GM23338 (cell line): ENCODE measurements at regions not wholly inside any gene's neighbourhood (a gene's known extent, or its start where the extent isn't known, plus 50 kb on each side); places are given as distances from the start of the nearest gene placed in this dataset.

Experiments used
- ATAC-seq: fragments of 200-7000 bp; cut with Tn5 transposase; 3 replicates; pipeline ENCODE4 v1.9.1; 2020
- DNase-seq: peaks from one replicate; pipeline ENCODE4 v3.0.0-alpha.2; 2015; ENCODE audit warnings: low spot score
- H2AFZ ChIP-seq: fragments of 200-600 bp; sonication (generic); 2 replicates; pipeline ENCODE4 v1.8.0; 2016; ENCODE audit warnings: antibody characterized with exemption, mild to moderate bottlenecking, moderate library complexity
- H3F3A ChIP-seq: fragments of 200-600 bp; sonication (generic); replicated peaks from 2 replicates; pipeline ENCODE4 v1.8.0; 2017; ENCODE audit warnings: antibody characterized with exemption, mixed run types, low read depth
- H3K27ac ChIP-seq: fragments of 200-600 bp; sonication (generic); 2 replicates; pipeline ENCODE4 v1.6.1; 2016; ENCODE audit warnings: low read depth
- H3K27me3 ChIP-seq: fragments of 200-600 bp; sonication (generic); 2 replicates; pipeline ENCODE4 v1.8.0; 2016; ENCODE audit warnings: mild to moderate bottlenecking, mixed run types, moderate library complexity; ENCODE audit not compliant: insufficient read depth
- H3K36me3 ChIP-seq: fragments of 200-600 bp; sonication (generic); 2 replicates; pipeline ENCODE4 v1.8.0; 2016; ENCODE audit warnings: mild to moderate bottlenecking; ENCODE audit not compliant: insufficient read depth
- H3K4me1 ChIP-seq: fragments of 200-600 bp; sonication (generic); 2 replicates; pipeline ENCODE4 v1.8.0; 2016; ENCODE audit warnings: mild to moderate bottlenecking, moderate library complexity; ENCODE audit not compliant: insufficient read depth
- H3K4me2 ChIP-seq: fragments of 200-600 bp; sonication (generic); 2 replicates; pipeline ENCODE4 v1.7.1; 2017; ENCODE audit warnings: mixed run types
- H3K4me3 ChIP-seq: fragments of 200-600 bp; sonication (generic); 2 replicates; pipeline ENCODE4 v1.6.1; 2016; ENCODE audit warnings: mixed run types
- H3K79me2 ChIP-seq: fragments of 200-600 bp; sonication (generic); replicated peaks from 2 replicates; pipeline ENCODE4 v1.8.0; 2017; ENCODE audit warnings: mild to moderate bottlenecking; ENCODE audit not compliant: insufficient read depth
- H3K9me2 ChIP-seq: fragments of 200-600 bp; sonication (generic); 2 replicates; pipeline ENCODE4 v1.8.0; 2017; ENCODE audit not compliant: insufficient read depth
- H4K20me1 ChIP-seq: fragments of 200-600 bp; sonication (generic); replicated peaks from 2 replicates; pipeline ENCODE4 v1.8.0; 2017; ENCODE audit warnings: mild to moderate bottlenecking; ENCODE audit not compliant: insufficient read depth
- H3K27ac Mint-ChIP-seq: 2 replicates; pipeline ENCODE4 v1.8.0; 2020; ENCODE audit warnings: inconsistent platforms, mild to moderate bottlenecking, moderate library complexity, mixed read lengths
- H3K27me3 Mint-ChIP-seq: 3 replicates; pipeline ENCODE4 v1.8.0; 2022; ENCODE audit warnings: low read depth, mild to moderate bottlenecking, moderate library complexity, mixed read lengths, inconsistent platforms; ENCODE audit not compliant: insufficient read depth, poor library complexity
- H3K36me3 Mint-ChIP-seq: 3 replicates; pipeline ENCODE4 v1.8.0; 2021; ENCODE audit warnings: low read depth, mild to moderate bottlenecking, inconsistent platforms, moderate library complexity, mixed read lengths
- H3K4me1 Mint-ChIP-seq: 3 replicates; pipeline ENCODE4 v1.8.0; 2020; ENCODE audit warnings: mild to moderate bottlenecking, inconsistent platforms, mixed read lengths
- H3K4me3 Mint-ChIP-seq: 3 replicates; pipeline ENCODE4 v1.8.0; 2021; ENCODE audit warnings: moderate library complexity, mild to moderate bottlenecking, inconsistent platforms, mixed read lengths
- H3K9me3 Mint-ChIP-seq: 3 replicates; pipeline ENCODE4 v1.8.0; 2020; ENCODE audit warnings: moderate library complexity, mild to moderate bottlenecking, inconsistent platforms, mixed read lengths
- CREB1 ChIP-seq: fragments of 250-450 bp; sonication (Bioruptor Pico); IDR thresholded peaks from 2 replicates; pipeline ENCODE4 v1.5.0; 2020; ENCODE audit warnings: low read depth, mild to moderate bottlenecking, moderate library complexity
- CTCF ChIP-seq, 2 experiments: fragments of 200-600 bp in 1 of 2; sonication (generic) in 1 of 2; conservative IDR thresholded peaks; 2 replicates each; pipeline versions ENCODE4 v1.5.1 to v1.6.1; 2016 to 2017; ENCODE audit warnings: antibody characterized with exemption in 2 of 2, low read depth in 2 of 2, mild to moderate bottlenecking in 2 of 2, moderate library complexity in 1 of 2
- ETS1 ChIP-seq: IDR thresholded peaks from 2 replicates; pipeline ENCODE4 v1.6.1; 2016; ENCODE audit warnings: antibody characterized with exemption
- EZH2 ChIP-seq: fragments of 200-600 bp; sonication (generic); IDR thresholded peaks from one replicate; pipeline ENCODE4 v1.8.0; 2017; ENCODE audit warnings: antibody characterized with exemption, mild to moderate bottlenecking, low read depth; ENCODE audit not compliant: unreplicated experiment
- EZH2phosphoT487 ChIP-seq: fragments of 200-600 bp; sonication (generic); IDR thresholded peaks from one replicate; pipeline ENCODE4 v1.8.1; 2018; ENCODE audit warnings: antibody characterized with exemption; ENCODE audit not compliant: unreplicated experiment
- JUNB ChIP-seq: IDR thresholded peaks from one replicate; pipeline ENCODE4 v1.6.1; 2016; ENCODE audit warnings: antibody characterized with exemption; ENCODE audit not compliant: unreplicated experiment
- NANOG ChIP-seq: IDR thresholded peaks from 2 replicates; pipeline ENCODE4 v1.6.1; 2016; ENCODE audit warnings: antibody characterized with exemption, borderline replicate concordance
- POLR2AphosphoS5 ChIP-seq: IDR thresholded peaks from 2 replicates; pipeline ENCODE4 v1.6.1; 2016; ENCODE audit warnings: antibody characterized with exemption, low read depth
- REST ChIP-seq: IDR thresholded peaks from one replicate; pipeline ENCODE4 v1.6.1; 2018; ENCODE audit warnings: antibody characterized with exemption; ENCODE audit not compliant: unreplicated experiment
- STAT1 ChIP-seq: IDR thresholded peaks from one replicate; pipeline ENCODE4 v1.6.1; 2016; ENCODE audit warnings: antibody characterized with exemption; ENCODE audit not compliant: unreplicated experiment
- ZNF114 ChIP-seq: fragments of 250-450 bp; sonication (Bioruptor Pico); IDR thresholded peaks from 2 replicates; pipeline ENCODE4 v1.5.0; 2020; ENCODE audit warnings: mild to moderate bottlenecking, moderate library complexity
- ZNF331 ChIP-seq: fragments of 250-450 bp; sonication (Bioruptor Pico); IDR thresholded peaks from 2 replicates; pipeline ENCODE4 v1.5.0; 2020; ENCODE audit warnings: low read depth, mild to moderate bottlenecking, moderate library complexity

- no peak overlapping the region for H3K4me3 Mint-ChIP-seq
- ATAC-seq: no peak
- H3K9me2 ChIP-seq: peaks cover 2% of the 10 kb centered on the region; the same call in 1 of the 2 replicates
Measured at GRCh38 chr11:129546266-129546665, 170.6 kb downstream of the BARX2 start.

GRCh38 chr11:129557421-129557820 is 181.8 kb downstream of the BARX2 start:
- ATAC-seq: no peak
- H3K4me1 ChIP-seq: no peaks in the 10 kb centered on the region
- TF ChIP-seq ZNF331 (CRISPR knock-in tag): no peak
- TF ChIP-seq CTCF (conservative IDR thresholded peaks at IDR 0.05; ENCODE audit: low read depth in 2 of 2): no peak
- no peak for TF ChIP-seq JUNB
- no peak for TF ChIP-seq CREB1 (CRISPR knock-in tag)
- TF ChIP-seq ZNF114 (CRISPR knock-in tag): no peak
- TF ChIP-seq ETS1: no peak
- no peak for TF ChIP-seq REST
- TF ChIP-seq EZH2: no peak
- no peak for TF ChIP-seq POLR2AphosphoS5
- no peak for TF ChIP-seq STAT1
- TF ChIP-seq NANOG: no peak
- TF ChIP-seq EZH2phosphoT487: no peak

More at GRCh38 chr11:129546266-129546665, 170.6 kb downstream of the BARX2 start:
- Histone ChIP-seq H2AFZ (no peak overlapping the region), H3K79me2 (no peaks in the 10 kb centered on the region), H3K4me1 (no peaks in the 10 kb centered on the region), H3K4me3 (no peak overlapping the region), H4K20me1 (no peaks in the 10 kb centered on the region), H3F3A (no peaks in the 10 kb centered on the region), H3K27me3 (no peaks in the 10 kb centered on the region), H3K27ac (no peak overlapping the region), H3K36me3 (no peaks in the 10 kb centered on the region), H3K4me2 (no peak overlapping the region)
- no peak overlapping the region for H3K27ac Mint-ChIP-seq
- DNase-seq: no peak
- H3K9me3 Mint-ChIP-seq: peaks cover 51% of the 10 kb centered on the region
- H3K36me3 Mint-ChIP-seq: peaks cover 10% of the 10 kb centered on the region; the same call in 1 of the 3 replicates
- H3K4me1 Mint-ChIP-seq: no peaks in the 10 kb centered on the region
- no peak for TF ChIP-seq ETS1
- H3K27me3 Mint-ChIP-seq: peaks cover 6% of the 10 kb centered on the region

More at GRCh38 chr11:129557421-129557820, 181.8 kb downstream of the BARX2 start:
- no peak overlapping the region for H3K27ac Mint-ChIP-seq
- H3K9me2 ChIP-seq: no peaks in the 10 kb centered on the region
- no peaks in the 10 kb centered on the region for H3K79me2 ChIP-seq
- H3K27me3 ChIP-seq: no peaks in the 10 kb centered on the region
- H3K27me3 Mint-ChIP-seq: no peaks in the 10 kb centered on the region
- no peak overlapping the region for H3K4me3 ChIP-seq
- no peak overlapping the region for H3K27ac ChIP-seq
- H3K4me2 ChIP-seq: no peak overlapping the region
- peaks cover 2% of the 10 kb centered on the region; the same call in 1 of the 3 replicates for H3K9me3 Mint-ChIP-seq
- no peaks in the 10 kb centered on the region for H3F3A ChIP-seq
- no peaks in the 10 kb centered on the region for H3K36me3 ChIP-seq
- H3K4me1 Mint-ChIP-seq: no peaks in the 10 kb centered on the region
- no peaks in the 10 kb centered on the region for H4K20me1 ChIP-seq
- no peaks in the 10 kb centered on the region for H3K36me3 Mint-ChIP-seq
- H2AFZ ChIP-seq: no peak overlapping the region
- no peak overlapping the region for H3K4me3 Mint-ChIP-seq
- no peak for DNase-seq
